ENCODE measurements at regions not wholly inside any gene's neighbourhood (a gene's known extent, or its start where the extent isn't known, plus 50 kb on each side); places are given as distances from the start of the nearest gene placed in this dataset.

GRCh38 chr1:191905781-191906180 lies 252.5 kb upstream of the RGS18 start:
- CTCF ChIA-PET, result no interaction called here

More at GRCh38 chr1:191905781-191906180, 252.5 kb upstream of the RGS18 start:
- Histone ChIP-seq H2BK15ac (ENCODE audit: low read depth, low read length) (no peak overlapping the region), H3K4me3 (ENCODE audit: insufficient read depth, low read depth, low read length) (no peak overlapping the region), H3K4ac (ENCODE audit: low read depth, low read length) (no peak overlapping the region), H2BK20ac (ENCODE audit: low read depth, low read length) (no peak overlapping the region), H3K36me3 (ENCODE audit: control insufficient read depth, insufficient read depth, low read length) (no peaks in the 10 kb centered on the region), H2BK120ac (ENCODE audit: low read depth, low read length) (no peak overlapping the region), H2AFZ (replicated peaks; ENCODE audit: low read length, poor library complexity) (no peak overlapping the region), H3K79me1 (ENCODE audit: low read depth in 1 of 2, low read length in 2 of 2) (no peaks in the 10 kb centered on the region), H3K9ac (ENCODE audit: low read depth, low read length) (no peak overlapping the region), H4K20me1 (ENCODE audit: insufficient read depth, low read length) (no peaks in the 10 kb centered on the region), H2BK5ac (ENCODE audit: low read depth, low read length, poor library complexity, severe bottlenecking) (no peak overlapping the region), H3K56ac (ENCODE audit: extremely low read depth, insufficient read depth, low read length) (no peak overlapping the region), H3K14ac (replicated peaks; ENCODE audit: low read depth, low read length) (no peak overlapping the region), H3K18ac (ENCODE audit: low read depth, low read length) (no peak overlapping the region), H3K9me3 (ENCODE audit: control insufficient read depth, insufficient read depth, low read length) (no peaks in the 10 kb centered on the region), H2AK5ac (ENCODE audit: low read depth, low read length) (no peak overlapping the region), H3K4me1 (ENCODE audit: control insufficient read depth, insufficient read depth, low read length) (no peaks in the 10 kb centered on the region), H4K91ac (ENCODE audit: insufficient read depth, low read depth, low read length) (no peak overlapping the region), H3K23ac (ENCODE audit: low read depth, low read length) (no peak overlapping the region), H4K8ac (ENCODE audit: low read depth in 2 of 2, low read length in 2 of 2) (no peak overlapping the region), H3K9me1 (ENCODE audit: insufficient read depth, low read length) (no peaks in the 10 kb centered on the region), H3K27me3 (ENCODE audit: control insufficient read depth, insufficient read depth, low read length) (no peaks in the 10 kb centered on the region), H4K5ac (ENCODE audit: low read depth, low read length) (no peak overlapping the region), H3K27ac (ENCODE audit: insufficient read depth, low read length) (no peak overlapping the region), H3K4me2 (ENCODE audit: low read depth, low read length) (no peak overlapping the region), H2AK9ac (replicated peaks; ENCODE audit: low read depth, low read length, poor library complexity) (no peak overlapping the region)
- in situ Hi-C loops (cut with MboI; ENCODE audit: low sequenced_read_pairs), result no loop called here
- ATAC-seq (ENCODE audit: low read depth) (no peak), DNase-seq (no peak)
- dilution Hi-C loops (cut with HindIII; ENCODE audit: low sequenced_read_pairs, unreplicated experiment), result no loop called here
- WGBS, 2 experiments (ENCODE audit: extremely low coverage in 2 of 2, insufficient read length in 1 of 2), result no CpG with 5 or more reads among the region's 1 CpG
- no peak for TF ChIP-seq RCOR1 (IDR thresholded peaks at IDR 0.05; ENCODE audit: insufficient replicate concordance, low read length)
- no peak for TF ChIP-seq NFE2L2 (IDR thresholded peaks at IDR 0.05; ENCODE audit: low read depth, low read length)
- no peak for TF ChIP-seq FOS (IDR thresholded peaks at IDR 0.05; ENCODE audit: low read depth, low read length)
- no peak for TF ChIP-seq BHLHE40 (IDR thresholded peaks at IDR 0.05; ENCODE audit: low read depth, low read length)
- TF ChIP-seq RAD21 (IDR thresholded peaks at IDR 0.05; ENCODE audit: low read length), result no peak
- no peak for TF ChIP-seq SMC3 (IDR thresholded peaks at IDR 0.05; ENCODE audit: low read depth, low read length)
- TF ChIP-seq RFX5 (IDR thresholded peaks at IDR 0.05; ENCODE audit: low read depth, low read length), result no peak
- no peak for TF ChIP-seq MAFK (IDR thresholded peaks at IDR 0.05; ENCODE audit: low read depth, low read length)
- no peak for TF ChIP-seq MXI1 (IDR thresholded peaks at IDR 0.05; ENCODE audit: borderline replicate concordance, low read depth, low read length)
- no peak for TF ChIP-seq CHD1 (IDR thresholded peaks at IDR 0.05; ENCODE audit: low read depth, low read length)
- TF ChIP-seq POLR2A (IDR thresholded peaks at IDR 0.05; ENCODE audit: low read depth, low read length), result no peak
- TF ChIP-seq USF2 (IDR thresholded peaks at IDR 0.05; ENCODE audit: low read depth, low read length), result no peak
- TF ChIP-seq MAZ (IDR thresholded peaks at IDR 0.05; ENCODE audit: borderline replicate concordance, low read depth, low read length), result no peak
- TF ChIP-seq CEBPB (IDR thresholded peaks at IDR 0.05; ENCODE audit: low read depth, low read length), result no peak
- no peak for TF ChIP-seq ELK1 (IDR thresholded peaks at IDR 0.05; ENCODE audit: borderline replicate concordance, low read depth, low read length)
- no peak for TF ChIP-seq CTCF (conservative IDR thresholded peaks at IDR 0.05; ENCODE audit: low read depth, low read length)
- no TSS peak for BruUV-seq (replicated peaks)
- intact Hi-C loops (cut with micrococcal nuclease), result no loop called here
- POLR2A ChIA-PET (ENCODE audit: unreplicated experiment), result interaction anchor here (0.6 kb wide), 1 partner anchor 10 kb away, joined by 4 read pairs; no protein-coding TSS in a partner anchor

Data from IMR-90 (cell line).